ENCODE measurements at regions not wholly inside any gene's neighbourhood (a gene's known extent, or its start where the extent isn't known, plus 50 kb on each side); places are given as distances from the start of the nearest gene placed in this dataset.
"Not testable (repeated sequence)": the region's sequence is repeated elsewhere in the genome, so short reads cannot be mapped to it uniquely, and the experiment has no call there.

- DNase-seq, result no peak
Observed at GRCh38 chr12:125503128-125503527, 437.9 kb downstream of the AACS start.

GRCh38 chr12:125509195-125509594 lies 444.0 kb downstream of the AACS start:
- no peak for DNase-seq

GRCh38 chr12:125512541-125513298 lies 447.5 kb downstream of the AACS start:
- DNase-seq, result no peak

- DNase-seq, result no peak
Observed at GRCh38 chr12:125515887-125516286, 450.7 kb downstream of the AACS start.

- DNase-seq, result peak; percentile 65
Observed at GRCh38 chr12:125518074-125518473, 452.8 kb downstream of the AACS start.

GRCh38 chr12:125519026-125519651 lies 453.9 kb downstream of the AACS start:
- no peak for DNase-seq

GRCh38 chr12:125525879-125526278 lies 460.6 kb downstream of the AACS start:
- no peak for DNase-seq

- DNase-seq, result peak; percentile 17
Observed at GRCh38 chr12:125528281-125528680, 463.0 kb downstream of the AACS start.

- DNase-seq, result no peak
Observed at GRCh38 chr12:125530201-125530600, 465.0 kb downstream of the AACS start.

GRCh38 chr12:125530876-125531275 lies 465.6 kb downstream of the AACS start:
- DNase-seq, result no peak

GRCh38 chr12:125531574-125531973 lies 466.3 kb downstream of the AACS start:
- no peak for DNase-seq

GRCh38 chr12:125533434-125534029 lies 468.3 kb downstream of the AACS start:
- peak; percentile 68 for DNase-seq

- DNase-seq, result no peak
Observed at GRCh38 chr12:125538401-125539199, 473.4 kb downstream of the AACS start.

- no peak for DNase-seq
Observed at GRCh38 chr12:125540580-125541204, 475.5 kb downstream of the AACS start.

GRCh38 chr12:125544960-125545359 lies 479.7 kb downstream of the AACS start:
- DNase-seq, result no peak

- DNase-seq, result no peak
Observed at GRCh38 chr12:125549171-125549570, 483.9 kb downstream of the AACS start.

GRCh38 chr12:125549836-125550235 lies 484.6 kb downstream of the AACS start:
- DNase-seq, result no peak

GRCh38 chr12:125552295-125552694 lies 487.1 kb downstream of the AACS start:
- no peak for DNase-seq

- not testable (repeated sequence) for DNase-seq
Observed at GRCh38 chr12:125561008-125561407, 495.8 kb downstream of the AACS start.

- DNase-seq, result no peak
Observed at GRCh38 chr12:125564753-125565152, 499.5 kb downstream of the AACS start.

GRCh38 chr12:125567581-125567980 lies 502.3 kb downstream of the AACS start:
- no peak for DNase-seq

- DNase-seq, result no peak
Observed at GRCh38 chr12:125568306-125568705, 503.1 kb downstream of the AACS start.
